ENCODE measurements at regions not wholly inside any gene's neighbourhood (a gene's known extent, or its start where the extent isn't known, plus 50 kb on each side); places are given as distances from the start of the nearest gene placed in this dataset.

GRCh38 chr20:23253524-23253923, 97.1 kb upstream of the NXT1 start:
- no peak for DNase-seq (ENCODE audit: low read depth in 3 of 3)

GRCh38 chr20:23251779-23252178, 98.8 kb upstream of the NXT1 start:
- no peak for DNase-seq (ENCODE audit: low read depth in 3 of 3)

GRCh38 chr20:23249541-23249940, 101.0 kb upstream of the NXT1 start:
- no peak for DNase-seq (ENCODE audit: low read depth in 3 of 3)

GRCh38 chr20:23248461-23248882, 102.1 kb upstream of the NXT1 start:
- DNase-seq (ENCODE audit: low read depth in 3 of 3) = no peak

GRCh38 chr20:23246717-23247664, 103.6 kb upstream of the NXT1 start:
- DNase-seq (ENCODE audit: low read depth in 3 of 3) = no peak

GRCh38 chr20:23245553-23246181, 104.9 kb upstream of the NXT1 start:
- peak in 1 of 3 donors; percentile 10 for DNase-seq (ENCODE audit: low read depth in 3 of 3)

GRCh38 chr20:23244916-23245552, 105.6 kb upstream of the NXT1 start:
- DNase-seq (ENCODE audit: low read depth in 3 of 3) = no peak

- no peak for DNase-seq (ENCODE audit: low read depth in 3 of 3)
These were observed 106.3 kb upstream of the NXT1 start for GRCh38 chr20:23244156-23244915.

GRCh38 chr20:23243791-23244155, 106.8 kb upstream of the NXT1 start:
- DNase-seq (ENCODE audit: low read depth in 3 of 3) = no peak

GRCh38 chr20:23242556-23243180, 107.9 kb upstream of the NXT1 start:
- DNase-seq (ENCODE audit: low read depth in 3 of 3) = no peak

GRCh38 chr20:23242104-23242503, 108.5 kb upstream of the NXT1 start:
- no peak for DNase-seq (ENCODE audit: low read depth in 3 of 3)

GRCh38 chr20:23241416-23241815, 109.2 kb upstream of the NXT1 start:
- no peak for DNase-seq (ENCODE audit: low read depth in 3 of 3)

- DNase-seq (ENCODE audit: low read depth in 3 of 3) = no peak
These were observed 110.1 kb upstream of the NXT1 start for GRCh38 chr20:23240519-23240918.

GRCh38 chr20:23237201-23237600, 113.4 kb upstream of the NXT1 start:
- no peak for DNase-seq (ENCODE audit: low read depth in 3 of 3)

GRCh38 chr20:23235173-23236027, 115.2 kb upstream of the NXT1 start:
- DNase-seq (ENCODE audit: low read depth in 3 of 3) = peak; percentile 5 to 12 (median 9)

GRCh38 chr20:23234311-23235078, 116.1 kb upstream of the NXT1 start:
- DNase-seq (ENCODE audit: low read depth in 3 of 3) = no peak

GRCh38 chr20:23233341-23233740, 117.2 kb upstream of the NXT1 start:
- no peak for DNase-seq (ENCODE audit: low read depth in 3 of 3)

GRCh38 chr20:23232679-23233308, 117.8 kb upstream of the NXT1 start:
- DNase-seq (ENCODE audit: low read depth in 3 of 3) = no peak

- DNase-seq (ENCODE audit: low read depth in 3 of 3) = no peak
These were observed 118.4 kb upstream of the NXT1 start for GRCh38 chr20:23232219-23232581.

Data from stimulated activated CD4-positive, alpha-beta T cell treated with anti-CD3 and anti-CD28 coated beads, TNF-alpha, amount 100 ng/mL, for 48 hours (primary cell).